ENCODE measurements at regions not wholly inside any gene's neighbourhood (a gene's known extent, or its start where the extent isn't known, plus 50 kb on each side); places are given as distances from the start of the nearest gene placed in this dataset.

DNA sequence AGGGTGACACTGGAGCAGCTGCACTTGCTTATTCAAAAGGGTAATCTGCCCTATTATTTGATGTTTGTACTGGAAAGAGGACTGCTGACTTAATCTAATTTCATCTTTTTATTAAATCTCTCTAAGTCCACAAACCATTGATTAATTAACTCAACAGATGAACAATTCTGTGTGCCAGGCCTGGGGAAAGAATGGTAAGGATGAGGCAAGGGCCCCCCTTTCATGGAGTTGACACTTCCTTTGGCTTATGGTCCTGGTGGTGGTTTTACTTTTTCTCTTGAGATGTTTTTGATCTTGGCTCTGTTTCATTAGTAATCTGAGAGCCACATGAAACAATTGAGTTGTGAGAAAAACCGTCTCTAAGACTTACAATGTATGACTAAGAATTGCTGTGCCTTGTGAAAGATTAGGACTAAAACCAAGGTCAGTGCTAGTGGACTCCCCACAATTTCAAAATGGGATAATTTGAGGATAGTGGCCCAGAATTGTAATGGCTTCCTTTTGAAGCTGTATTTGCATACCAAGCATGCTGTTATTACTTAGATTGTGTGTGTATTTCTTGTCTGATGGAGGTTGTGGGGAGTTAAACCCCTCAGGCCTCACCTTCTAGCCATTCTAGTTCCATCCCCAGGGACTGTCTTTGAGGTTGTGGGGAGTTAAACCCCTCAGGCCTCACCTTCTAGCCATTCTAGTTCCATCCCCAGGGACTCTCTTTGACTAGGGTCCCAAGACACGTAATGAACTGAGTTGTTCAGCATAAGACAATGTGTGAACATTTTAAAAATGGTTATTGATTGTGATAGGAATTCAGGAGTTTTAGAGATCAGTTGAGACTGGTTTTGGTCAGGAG, 52.5 kb upstream of the EVL start:
- Histone ChIP-seq H3K27ac (ENCODE audit: low read depth, low read length, poor library complexity, severe bottlenecking) (no peak overlapping the region), H3K36me3 (ENCODE audit: insufficient read depth, low read length, poor library complexity, severe bottlenecking) (no peaks in the 10 kb centered on the region), H3K4me3 (ENCODE audit: low read depth, low read length, poor library complexity, severe bottlenecking) (no peak overlapping the region), H3K9me3 (ENCODE audit: low read depth, low read length, poor library complexity, severe bottlenecking) (no peaks in the 10 kb centered on the region), H3K27me3 (replicated peaks; ENCODE audit: insufficient read depth, low read depth, low read length, poor library complexity) (no peaks in the 10 kb centered on the region), H3K4me1 (ENCODE audit: insufficient read depth, low read length, poor library complexity, severe bottlenecking) (peaks cover 21% of the 10 kb centered on the region)
- DNase-seq (ENCODE audit: low spot score) = no peak
- ChIA-PET POLR2A (ENCODE audit: low non-redundant PET) (no interaction called here), CTCF (no interaction called here)
- BruUV-seq (replicated peaks) = no TSS peak
- intact Hi-C loops (cut with micrococcal nuclease; ENCODE audit: unreplicated experiment) = no loop called here
- no peak for TF ChIP-seq EZH2 (IDR thresholded peaks at IDR 0.05; ENCODE audit: borderline replicate concordance, low read depth, low read length, poor library complexity, severe bottlenecking)
- TF ChIP-seq, protein P1, sequence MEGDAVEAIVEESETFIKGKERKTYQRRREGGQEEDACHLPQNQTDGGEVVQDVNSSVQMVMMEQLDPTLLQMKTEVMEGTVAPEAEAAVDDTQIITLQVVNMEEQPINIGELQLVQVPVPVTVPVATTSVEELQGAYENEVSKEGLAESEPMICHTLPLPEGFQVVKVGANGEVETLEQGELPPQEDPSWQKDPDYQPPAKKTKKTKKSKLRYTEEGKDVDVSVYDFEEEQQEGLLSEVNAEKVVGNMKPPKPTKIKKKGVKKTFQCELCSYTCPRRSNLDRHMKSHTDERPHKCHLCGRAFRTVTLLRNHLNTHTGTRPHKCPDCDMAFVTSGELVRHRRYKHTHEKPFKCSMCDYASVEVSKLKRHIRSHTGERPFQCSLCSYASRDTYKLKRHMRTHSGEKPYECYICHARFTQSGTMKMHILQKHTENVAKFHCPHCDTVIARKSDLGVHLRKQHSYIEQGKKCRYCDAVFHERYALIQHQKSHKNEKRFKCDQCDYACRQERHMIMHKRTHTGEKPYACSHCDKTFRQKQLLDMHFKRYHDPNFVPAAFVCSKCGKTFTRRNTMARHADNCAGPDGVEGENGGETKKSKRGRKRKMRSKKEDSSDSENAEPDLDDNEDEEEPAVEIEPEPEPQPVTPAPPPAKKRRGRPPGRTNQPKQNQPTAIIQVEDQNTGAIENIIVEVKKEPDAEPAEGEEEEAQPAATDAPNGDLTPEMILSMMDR (conservative IDR thresholded peaks at IDR 0.05; ENCODE audit: low read depth, low read length) = no peak

DNA sequence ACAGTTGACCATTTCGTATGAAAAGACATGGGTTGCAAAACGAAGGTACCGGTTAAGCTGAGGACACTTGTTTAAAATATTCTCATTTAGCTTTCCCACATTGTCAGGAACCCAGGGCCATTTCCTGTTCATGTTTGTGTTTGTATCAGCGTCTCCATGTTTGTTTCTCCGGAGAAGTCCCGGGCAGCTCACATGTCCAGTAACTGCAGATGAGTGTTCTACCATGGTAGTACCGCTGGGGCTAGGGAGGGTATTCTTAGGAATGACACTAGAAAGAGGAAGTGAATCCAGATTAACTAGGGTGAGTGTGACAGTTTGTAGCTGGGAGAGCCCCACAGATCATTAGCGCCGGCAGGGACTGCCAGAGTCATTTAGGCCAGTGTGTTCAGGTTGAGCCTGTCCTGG, 50.0 kb upstream of the EVL start:
- Histone ChIP-seq H3K27ac (ENCODE audit: low read depth, low read length, poor library complexity, severe bottlenecking) (no peak overlapping the region), H3K36me3 (ENCODE audit: insufficient read depth, low read length, poor library complexity, severe bottlenecking) (no peaks in the 10 kb centered on the region), H3K9me3 (ENCODE audit: low read depth, low read length, poor library complexity, severe bottlenecking) (no peaks in the 10 kb centered on the region), H3K4me1 (ENCODE audit: insufficient read depth, low read length, poor library complexity, severe bottlenecking) (peaks cover 25% of the 10 kb centered on the region), H3K27me3 (replicated peaks; ENCODE audit: insufficient read depth, low read depth, low read length, poor library complexity) (no peaks in the 10 kb centered on the region), H3K4me3 (ENCODE audit: low read depth, low read length, poor library complexity, severe bottlenecking) (no peak overlapping the region)
- intact Hi-C loops (cut with micrococcal nuclease; ENCODE audit: unreplicated experiment) = no loop called here
- BruUV-seq (replicated peaks) = no TSS peak
- no peak for DNase-seq (ENCODE audit: low spot score)
- TF ChIP-seq, protein P1 (conservative IDR thresholded peaks at IDR 0.05; ENCODE audit: low read depth, low read length) = no peak
- no peak for TF ChIP-seq EZH2 (IDR thresholded peaks at IDR 0.05; ENCODE audit: borderline replicate concordance, low read depth, low read length, poor library complexity, severe bottlenecking)
- ChIA-PET CTCF (interaction anchor here (0.5 kb wide), 1 partner anchor 37 kb away, joined by 3 read pairs; no protein-coding TSS in a partner anchor), POLR2A (ENCODE audit: low non-redundant PET) (no interaction called here)
